H1 (cell line): ENCODE measurements at regions not wholly inside any gene's neighbourhood (a gene's known extent, or its start where the extent isn't known, plus 50 kb on each side); places are given as distances from the start of the nearest gene placed in this dataset.

ENCODE experiments used
- CTCF ChIA-PET: fragments of 300-600 bp; sonication (Branson Sonifier 250); formaldehyde crosslinking; loops from one replicate; lab custom pipeline; 2021; ENCODE audit not compliant: partially characterized antibody; lab: Charles Lee
- POLR2A ChIA-PET: fragments of 300-600 bp; sonication (Branson Sonifier 250); formaldehyde crosslinking; loops from one replicate; lab custom pipeline; 2021; ENCODE audit warnings: inconsistent platforms; ENCODE audit not compliant: partially characterized antibody; lab: Charles Lee
- DNase-seq, 2 experiments: peaks; one replicate each; pipeline versions ENCODE4 v3.0.0 to v3.0.0-alpha.2; 2010 to 2022; ENCODE audit warnings: low spot score in 2 of 2, low read depth in 1 of 2, mixed read lengths in 1 of 2
- FAIRE-seq: peaks from 2 replicates; lab custom pipeline; 2011; peaks lifted over from hg19 to GRCh38; lab: Jason Lieb, UNC
- H2AFZ ChIP-seq: 2 replicates; pipeline ENCODE4 v1.8.1; 2012; ENCODE audit warnings: low read length, inconsistent platforms
- H2AK5ac ChIP-seq: 2 replicates; pipeline ENCODE4 v1.6.1; 2013; ENCODE audit warnings: low read depth, low read length
- H2BK120ac ChIP-seq: replicated peaks from 2 replicates; pipeline ENCODE3; 2013; ENCODE audit warnings: low read depth, low read length, inconsistent platforms
- H2BK12ac ChIP-seq: 2 replicates; pipeline ENCODE4 v1.6.1; 2013; ENCODE audit warnings: low read depth, low read length
- H2BK15ac ChIP-seq: 2 replicates; pipeline ENCODE4 v1.6.1; 2013; ENCODE audit warnings: low read length
- H2BK20ac ChIP-seq: 2 replicates; pipeline ENCODE4 v1.6.1; 2013; ENCODE audit warnings: low read length
- H2BK5ac ChIP-seq: 2 replicates; pipeline ENCODE4 v1.6.1; 2013; ENCODE audit warnings: low read depth, low read length
- H3K14ac ChIP-seq: 2 replicates; pipeline ENCODE4 v1.6.1; 2013; ENCODE audit warnings: inconsistent platforms; ENCODE audit not compliant: insufficient read length
- H3K18ac ChIP-seq: 2 replicates; pipeline ENCODE4 v1.6.1; 2013; ENCODE audit warnings: low read length; ENCODE audit errors: extremely low read depth
- H3K23ac ChIP-seq: 2 replicates; pipeline ENCODE4 v1.6.1; 2013; ENCODE audit warnings: inconsistent platforms; ENCODE audit not compliant: insufficient read length
- H3K23me2 ChIP-seq: 2 replicates; pipeline ENCODE4 v1.6.1; 2013; ENCODE audit warnings: low read depth, low read length
- H3K27ac ChIP-seq: 2 replicates; pipeline ENCODE4 v1.6.1; 2011; ENCODE audit warnings: low read depth, low read length, inconsistent platforms
- H3K27me3 ChIP-seq, 4 experiments: replicated peaks in 1 of 4; 1 replicate in 1 of 4; 2 replicates in 3 of 4; pipeline versions ENCODE4 v1.6.1 to v1.8.1; 2011 to 2013; ENCODE audit warnings: low read length in 3 of 4, mild to moderate bottlenecking in 3 of 4, inconsistent platforms in 2 of 4, mixed read lengths in 2 of 4, moderate library complexity in 1 of 4; ENCODE audit not compliant: control insufficient read depth in 3 of 4, insufficient read depth in 3 of 4; ENCODE audit errors: extremely low read depth in 1 of 4
- H3K36me3 ChIP-seq, 4 experiments: 2 replicates each; pipeline versions ENCODE4 v1.6.1 to v1.8.1; 2011 to 2013; ENCODE audit warnings: mild to moderate bottlenecking in 4 of 4, low read length in 3 of 4, moderate library complexity in 2 of 4, control low read depth in 1 of 4, inconsistent platforms in 1 of 4; ENCODE audit not compliant: insufficient read depth in 4 of 4, control insufficient read depth in 2 of 4
- H3K4ac ChIP-seq: replicated peaks from 2 replicates; pipeline ENCODE3; 2013; ENCODE audit warnings: low read length, low read depth, mixed read lengths, inconsistent platforms; ENCODE audit not compliant: insufficient read length
- H3K4me1 ChIP-seq, 4 experiments: replicated peaks in 1 of 4; 1 replicate in 1 of 4; 2 replicates in 3 of 4; pipeline versions ENCODE4 v1.6.1 to v1.8.1; 2011 to 2013; ENCODE audit warnings: low read length in 3 of 4, inconsistent platforms in 2 of 4, mixed read lengths in 1 of 4; ENCODE audit not compliant: insufficient read depth in 4 of 4, control insufficient read depth in 3 of 4
- H3K4me2 ChIP-seq, 2 experiments: 2 replicates each; pipeline versions ENCODE4 v1.6.1 to v1.8.1; 2011 to 2013; ENCODE audit warnings: low read depth in 2 of 2, low read length in 2 of 2, control low read depth in 1 of 2, inconsistent platforms in 1 of 2, mild to moderate bottlenecking in 1 of 2; ENCODE audit not compliant: insufficient read depth in 1 of 2
- H3K4me3 ChIP-seq, 4 experiments: fragments of 200-600, 300-600 bp in 1 of 4; sonication (generic), shearing (Covaris generic), sonication (Bioruptor Twin) in 1 of 4; 2 replicates each; pipeline versions ENCODE4 v1.5.1 to v1.8.1; 2011 to 2016; ENCODE audit warnings: low read length in 4 of 4, low read depth in 3 of 4, control low read depth in 2 of 4, inconsistent platforms in 2 of 4, mild to moderate bottlenecking in 2 of 4, mixed read lengths in 1 of 4, moderate library complexity in 1 of 4; ENCODE audit not compliant: insufficient read depth in 2 of 4; ENCODE audit errors: extremely low read depth in 1 of 4
- H3K56ac ChIP-seq: replicated peaks from 2 replicates; pipeline ENCODE3; 2013; ENCODE audit warnings: low read depth, mild to moderate bottlenecking, mixed read lengths, low read length, inconsistent platforms; ENCODE audit not compliant: insufficient read length
- H3K79me1 ChIP-seq: 2 replicates; pipeline ENCODE4 v1.6.1; 2013; ENCODE audit warnings: low read depth, low read length, control low read depth
- H3K79me2 ChIP-seq, 2 experiments: 2 replicates each; pipeline versions ENCODE4 v1.6.1 to v1.8.1; 2012 to 2013; ENCODE audit warnings: low read length in 2 of 2, mild to moderate bottlenecking in 2 of 2, inconsistent platforms in 1 of 2; ENCODE audit not compliant: insufficient read depth in 2 of 2, control insufficient read depth in 1 of 2
- H3K9ac ChIP-seq, 4 experiments: replicated peaks in 1 of 4; 1 replicate in 1 of 4; 2 replicates in 3 of 4; pipeline versions ENCODE4 v1.6.1 to v1.8.1; 2011 to 2013; ENCODE audit warnings: low read depth in 3 of 4, low read length in 3 of 4, control low read depth in 2 of 4, mild to moderate bottlenecking in 2 of 4, moderate library complexity in 2 of 4, inconsistent platforms in 1 of 4; ENCODE audit errors: extremely low read depth in 1 of 4
- H3K9me3 ChIP-seq, 2 experiments: 2 replicates each; pipeline versions ENCODE4 v1.6.1 to v1.8.1; 2012 to 2013; ENCODE audit warnings: mild to moderate bottlenecking in 2 of 2, moderate library complexity in 2 of 2, control low read depth in 1 of 2, inconsistent platforms in 1 of 2, low read depth in 1 of 2, low read length in 1 of 2, mixed read lengths in 1 of 2; ENCODE audit not compliant: insufficient read depth in 2 of 2
- H4K20me1 ChIP-seq, 2 experiments: replicated peaks in 1 of 2; 2 replicates each; pipeline versions ENCODE3 to v1.8.1; 2011 to 2013; ENCODE audit warnings: inconsistent platforms in 2 of 2, low read length in 2 of 2, mild to moderate bottlenecking in 1 of 2; ENCODE audit not compliant: insufficient read depth in 2 of 2, control insufficient read depth in 1 of 2
- H4K5ac ChIP-seq: 2 replicates; pipeline ENCODE4 v1.6.1; 2013; ENCODE audit warnings: low read length, low read depth, mixed read lengths, inconsistent platforms; ENCODE audit not compliant: insufficient read length
- H4K8ac ChIP-seq: 2 replicates; pipeline ENCODE4 v1.8.0; 2013; ENCODE audit warnings: mild to moderate bottlenecking, moderate library complexity, low read length, inconsistent platforms; ENCODE audit not compliant: insufficient read depth; ENCODE audit errors: extremely low read depth
- H4K91ac ChIP-seq: replicated peaks from 2 replicates; pipeline ENCODE3; 2013; ENCODE audit warnings: low read length, mixed read lengths, inconsistent platforms; ENCODE audit not compliant: insufficient read length
- BCL11A ChIP-seq, 2 experiments: IDR thresholded peaks; one replicate each; pipeline ENCODE4 v1.6.1; 2011; ENCODE audit warnings: low read depth in 2 of 2, low read length in 2 of 2, mild to moderate bottlenecking in 2 of 2
- CEBPB ChIP-seq: IDR thresholded peaks from 2 replicates; pipeline ENCODE4 v1.6.1; 2012; ENCODE audit warnings: low read depth, low read length
- EGR1 ChIP-seq: IDR thresholded peaks from 2 replicates; pipeline ENCODE4 v1.6.1; 2011; ENCODE audit warnings: low read depth, low read length, borderline replicate concordance
- FOSL1 ChIP-seq: IDR thresholded peaks from 2 replicates; pipeline ENCODE4 v1.6.1; 2011; ENCODE audit warnings: mild to moderate bottlenecking, low read depth, low read length, moderate library complexity; ENCODE audit not compliant: insufficient read depth
- GTF2F1 ChIP-seq: IDR thresholded peaks from 2 replicates; pipeline ENCODE4 v1.6.1; 2012; ENCODE audit warnings: low read depth, low read length, improper control_type of control experiment, borderline replicate concordance
- KDM1A ChIP-seq: fragments of 200-600, 300-600 bp; sonication (generic); IDR thresholded peaks from 2 replicates; pipeline ENCODE4 v1.7.1; 2016; ENCODE audit warnings: mild to moderate bottlenecking, low read length, borderline replicate concordance
- POLR2A ChIP-seq, 2 experiments: IDR thresholded peaks; 1 replicate in 1 of 2; 2 replicates in 1 of 2; pipeline ENCODE4 v1.6.1; 2011; ENCODE audit warnings: low read depth in 2 of 2, low read length in 2 of 2, mild to moderate bottlenecking in 2 of 2; ENCODE audit errors: control extremely low read depth in 1 of 2
- RBBP5 ChIP-seq: IDR thresholded peaks from 2 replicates; pipeline ENCODE4 v1.7.1; 2012; ENCODE audit warnings: low read depth, mild to moderate bottlenecking, inconsistent platforms, low read length, moderate library complexity, borderline replicate concordance
- SP2 ChIP-seq: IDR thresholded peaks from 2 replicates; pipeline ENCODE4 v1.6.1; 2012; ENCODE audit warnings: mild to moderate bottlenecking, low read length, inconsistent platforms
- TAF7 ChIP-seq: optimal IDR thresholded peaks from 2 replicates; pipeline ENCODE3; 2011; ENCODE audit warnings: low read depth, mild to moderate bottlenecking, inconsistent platforms, low read length, moderate library complexity, borderline replicate concordance
- TCF12 ChIP-seq: IDR thresholded peaks from 2 replicates; pipeline ENCODE4 v1.6.1; 2011; ENCODE audit warnings: low read depth, mild to moderate bottlenecking, low read length
- WGBS, 2 experiments: shearing (Covaris generic) in 1 of 2; methylation state at CpG; one replicate each; pipeline versions ENCODE4 v1.1.6 to v1.1.7; 2013 to 2015; ENCODE audit warnings: low lambda C conversion rate in 2 of 2, mixed read lengths in 2 of 2, inconsistent platforms in 1 of 2, low coverage in 1 of 2, missing lambda C conversion rate in 1 of 2; ENCODE audit not compliant: insufficient replicate concordance in 2 of 2, insufficient coverage in 1 of 2, insufficient read length in 1 of 2; ENCODE audit errors: extremely low coverage in 1 of 2, missing lambda C conversion rate in 1 of 2; 5-methylcytosine and 5-hydroxymethylcytosine counted together
- TF ChIP-seq, protein P1 (sequence below): IDR thresholded peaks from 2 replicates; pipeline ENCODE4 v1.6.1; 2011; ENCODE audit warnings: low read length, improper control_type of control experiment
- TF ChIP-seq, protein P2 (sequence below): IDR thresholded peaks from 2 replicates; pipeline ENCODE4 v1.6.1; 2012; ENCODE audit warnings: low read length, inconsistent platforms

DNA sequence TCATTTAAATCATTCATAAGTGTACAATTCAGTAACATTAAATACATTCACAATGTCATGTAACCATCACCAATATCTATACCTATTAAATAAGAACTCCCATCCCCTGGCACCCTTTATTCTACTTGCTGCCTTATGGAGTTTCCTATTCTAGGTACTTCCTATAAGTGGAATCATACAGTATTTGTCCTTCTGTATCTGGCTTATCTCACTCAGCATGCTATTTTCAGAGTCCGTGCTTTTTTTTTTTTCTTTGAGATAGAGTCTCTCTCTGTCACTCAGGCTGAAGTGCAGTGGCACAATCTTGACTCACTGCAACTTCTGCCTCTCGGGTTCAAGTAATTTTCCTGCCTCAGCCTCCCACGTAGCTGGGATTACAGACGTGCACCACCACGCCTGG is 67.9 kb upstream of the STOX2 start:
- no peak overlapping the region for H4K5ac ChIP-seq
- no peak overlapping the region for H3K14ac ChIP-seq
- H3K27me3 ChIP-seq: no peaks in the 10 kb centered on the region
- H2BK12ac ChIP-seq: no peak overlapping the region
- no peak overlapping the region for H4K91ac ChIP-seq
- no peaks in the 10 kb centered on the region for H3K79me2 ChIP-seq
- H4K8ac ChIP-seq: no peak overlapping the region
- no peak overlapping the region for H2BK20ac ChIP-seq
- H3K23ac ChIP-seq: no peak overlapping the region
- POLR2A ChIA-PET: no interaction called here
- H3K18ac ChIP-seq: no peak overlapping the region
- WGBS, 2 experiments: 97% methylated on average over 5 of the region's 5 CpGs; no CpG with 5 or more reads in 1 of the 2 experiments
- H3K4me2 ChIP-seq: no peak overlapping the region
- no peak overlapping the region for H2AFZ ChIP-seq
- no peaks in the 10 kb centered on the region for H3K36me3 ChIP-seq
- no peaks in the 10 kb centered on the region for H3K79me1 ChIP-seq
- no peak overlapping the region for H2BK120ac ChIP-seq
- H4K20me1 ChIP-seq: no peaks in the 10 kb centered on the region
- H2BK5ac ChIP-seq: no peak overlapping the region
- no peak overlapping the region for H3K4me3 ChIP-seq
- DNase-seq: no peak
- no peak overlapping the region for H3K27ac ChIP-seq
- no peak overlapping the region for H3K9ac ChIP-seq
- CTCF ChIA-PET: interaction anchor here (0.7 kb wide), 1 partner anchor 45 kb away, joined by 3 read pairs; no protein-coding TSS in a partner anchor
- no peak for FAIRE-seq
- H3K4ac ChIP-seq: no peak overlapping the region
- H2AK5ac ChIP-seq: no peak overlapping the region
- H3K9me3 ChIP-seq: no peaks in the 10 kb centered on the region
- H2BK15ac ChIP-seq: no peak overlapping the region
- H3K4me1 ChIP-seq: peaks cover 0 to 2% (median 0%) of the 10 kb centered on the region in 4 experiments; a peak in 1 of 7 replicates
- no peak overlapping the region for H3K56ac ChIP-seq
- H3K23me2 ChIP-seq: no peaks in the 10 kb centered on the region
- TF ChIP-seq TAF7: no peak
- no peak for TF ChIP-seq BCL11A (IDR thresholded peaks at IDR 0.05; ENCODE audit: low read depth in 2 of 2, low read length in 2 of 2)
- TF ChIP-seq SP2: no peak
- TF ChIP-seq KDM1A: no peak
- TF ChIP-seq RBBP5: no peak
- TF ChIP-seq POLR2A (IDR thresholded peaks at IDR 0.05; ENCODE audit: control extremely low read depth in 1 of 2, low read depth in 2 of 2, low read length in 2 of 2): no peak
- no peak for TF ChIP-seq EGR1
- TF ChIP-seq TCF12: no peak
- TF ChIP-seq, protein P1, sequence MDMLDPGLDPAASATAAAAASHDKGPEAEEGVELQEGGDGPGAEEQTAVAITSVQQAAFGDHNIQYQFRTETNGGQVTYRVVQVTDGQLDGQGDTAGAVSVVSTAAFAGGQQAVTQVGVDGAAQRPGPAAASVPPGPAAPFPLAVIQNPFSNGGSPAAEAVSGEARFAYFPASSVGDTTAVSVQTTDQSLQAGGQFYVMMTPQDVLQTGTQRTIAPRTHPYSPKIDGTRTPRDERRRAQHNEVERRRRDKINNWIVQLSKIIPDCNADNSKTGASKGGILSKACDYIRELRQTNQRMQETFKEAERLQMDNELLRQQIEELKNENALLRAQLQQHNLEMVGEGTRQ: no peak
- TF ChIP-seq, protein P2, sequence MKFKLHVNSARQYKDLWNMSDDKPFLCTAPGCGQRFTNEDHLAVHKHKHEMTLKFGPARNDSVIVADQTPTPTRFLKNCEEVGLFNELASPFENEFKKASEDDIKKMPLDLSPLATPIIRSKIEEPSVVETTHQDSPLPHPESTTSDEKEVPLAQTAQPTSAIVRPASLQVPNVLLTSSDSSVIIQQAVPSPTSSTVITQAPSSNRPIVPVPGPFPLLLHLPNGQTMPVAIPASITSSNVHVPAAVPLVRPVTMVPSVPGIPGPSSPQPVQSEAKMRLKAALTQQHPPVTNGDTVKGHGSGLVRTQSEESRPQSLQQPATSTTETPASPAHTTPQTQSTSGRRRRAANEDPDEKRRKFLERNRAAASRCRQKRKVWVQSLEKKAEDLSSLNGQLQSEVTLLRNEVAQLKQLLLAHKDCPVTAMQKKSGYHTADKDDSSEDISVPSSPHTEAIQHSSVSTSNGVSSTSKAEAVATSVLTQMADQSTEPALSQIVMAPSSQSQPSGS: no peak
- TF ChIP-seq GTF2F1: no peak
- TF ChIP-seq FOSL1: no peak
- TF ChIP-seq CEBPB: no peak
